Stimulated activated naive CD4-positive, alpha-beta T cell treated with Interleukin-2 at 50 U/mL for 16 hours (primary cell): ENCODE measurements at regions not wholly inside any gene's neighbourhood (a gene's known extent, or its start where the extent isn't known, plus 50 kb on each side); places are given as distances from the start of the nearest gene placed in this dataset.
"Not testable (repeated sequence)": the region's sequence is repeated elsewhere in the genome, so short reads cannot be mapped to it uniquely, and the experiment has no call there.

Experiments
- DNase-seq: peaks from one replicate; lab custom pipeline; 2025; lab: John Stamatoyannopoulos, UW

DNA sequence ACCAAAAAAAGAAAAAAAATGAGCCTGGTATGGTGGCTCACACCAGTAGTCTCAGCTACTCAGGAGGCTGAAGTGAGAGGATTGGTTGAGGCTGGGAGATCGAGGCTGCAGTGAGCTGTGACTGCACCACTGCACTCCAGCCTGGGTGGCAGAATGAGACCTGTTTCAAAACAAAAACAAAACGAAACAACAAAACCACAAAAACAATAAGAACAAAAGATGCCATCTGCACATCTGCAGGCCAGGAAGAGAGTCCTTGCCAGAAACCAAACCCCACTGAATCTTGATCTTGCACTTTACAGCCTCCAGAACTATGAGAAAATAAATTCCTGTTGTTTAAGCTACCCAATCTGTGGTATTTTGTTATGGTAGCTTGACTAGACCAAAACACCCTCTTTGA, 207.7 kb downstream of the YTHDC2 start:
- no peak for DNase-seq

DNA sequence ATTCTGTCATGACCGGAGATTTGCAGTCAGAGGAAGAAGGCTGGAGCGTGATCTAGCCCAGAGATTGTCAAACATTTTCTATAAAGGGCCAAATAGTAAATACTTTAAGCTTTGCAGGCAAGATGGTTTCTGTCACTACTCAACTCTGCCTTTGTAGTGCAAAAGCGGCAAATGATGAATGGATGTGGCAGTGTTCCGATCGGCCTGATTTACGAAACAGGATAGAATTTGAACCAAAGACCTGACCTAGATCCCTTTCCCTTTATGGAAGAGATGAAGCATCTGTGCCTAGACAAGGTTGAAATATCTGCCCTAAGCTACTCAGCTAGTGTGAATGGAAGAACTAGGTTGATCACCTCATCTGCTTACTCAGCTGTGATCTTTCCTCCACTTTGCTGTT, 209.5 kb downstream of the YTHDC2 start:
- DNase-seq, result no peak

GRCh38 chr5:113735751-113736150, 222.3 kb downstream of the YTHDC2 start:
- DNase-seq, result no peak

DNA sequence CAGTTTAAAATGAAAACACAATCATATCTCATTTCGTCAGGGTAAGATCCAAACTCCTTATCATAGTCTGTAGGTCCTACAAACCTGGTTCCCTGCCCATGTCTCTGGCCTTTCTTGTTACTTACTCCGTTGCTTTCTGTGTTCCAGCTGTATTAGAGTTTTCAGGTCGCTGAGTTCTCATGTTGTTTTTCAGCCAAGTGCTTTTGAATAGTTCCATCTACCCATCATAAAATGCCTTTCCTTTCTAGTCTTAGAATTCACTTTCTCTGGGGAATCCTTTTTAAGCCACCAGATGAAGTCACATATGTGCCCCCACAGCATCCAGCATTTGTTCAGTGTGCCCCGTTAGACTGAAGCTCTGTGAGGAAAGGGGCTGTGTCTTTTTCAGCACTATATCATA, 228.7 kb downstream of the YTHDC2 start:
- no peak for DNase-seq

DNA sequence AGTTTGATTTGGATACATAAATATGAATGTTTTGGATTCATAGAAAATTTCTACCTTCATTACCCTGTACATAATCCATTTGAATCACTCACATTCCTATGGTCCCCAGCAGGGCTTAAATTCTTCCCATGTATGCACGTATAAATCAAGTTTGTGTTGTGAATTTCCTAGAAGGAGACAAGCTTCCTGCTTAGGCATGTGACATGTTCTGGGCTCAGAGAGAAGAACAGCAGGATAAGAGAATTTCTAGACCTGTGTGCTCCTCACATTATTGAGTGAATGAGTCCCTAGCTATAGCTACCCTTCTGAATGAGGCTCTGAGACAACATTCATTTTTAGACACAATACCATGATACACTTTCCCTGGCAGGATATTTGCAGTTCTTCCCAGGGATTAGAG, 229.1 kb downstream of the YTHDC2 start:
- no peak for DNase-seq

DNA sequence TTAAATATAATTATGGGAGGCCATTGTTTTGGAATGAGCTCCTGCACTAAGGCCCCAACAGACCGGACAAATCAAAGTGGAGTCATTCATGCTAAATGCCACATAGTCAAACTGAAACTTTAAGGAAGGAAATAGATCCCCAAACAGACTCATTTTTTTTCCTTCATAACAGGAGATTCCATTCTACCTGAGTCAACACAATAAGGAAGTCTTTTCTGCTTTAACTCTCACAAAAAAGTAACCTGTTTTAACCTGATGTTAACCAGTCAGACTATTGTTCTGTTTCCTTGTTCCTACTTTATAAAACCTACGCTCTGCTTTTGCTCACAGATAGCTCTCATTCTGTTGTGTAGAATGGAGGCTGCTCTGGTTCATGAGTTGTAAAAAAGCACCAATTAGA, 234.9 kb downstream of the YTHDC2 start:
- no peak for DNase-seq

GRCh38 chr5:113749334-113749733, 235.8 kb downstream of the YTHDC2 start:
- no peak for DNase-seq

- DNase-seq, result not testable (repeated sequence)
Observed at GRCh38 chr5:113753182-113753581, 239.7 kb downstream of the YTHDC2 start.

- DNase-seq, result no peak
Observed at GRCh38 chr5:113755516-113755915, 242.0 kb downstream of the YTHDC2 start.

- DNase-seq, result no peak
Observed at GRCh38 chr5:113757508-113757907, 244.0 kb downstream of the YTHDC2 start.

DNA sequence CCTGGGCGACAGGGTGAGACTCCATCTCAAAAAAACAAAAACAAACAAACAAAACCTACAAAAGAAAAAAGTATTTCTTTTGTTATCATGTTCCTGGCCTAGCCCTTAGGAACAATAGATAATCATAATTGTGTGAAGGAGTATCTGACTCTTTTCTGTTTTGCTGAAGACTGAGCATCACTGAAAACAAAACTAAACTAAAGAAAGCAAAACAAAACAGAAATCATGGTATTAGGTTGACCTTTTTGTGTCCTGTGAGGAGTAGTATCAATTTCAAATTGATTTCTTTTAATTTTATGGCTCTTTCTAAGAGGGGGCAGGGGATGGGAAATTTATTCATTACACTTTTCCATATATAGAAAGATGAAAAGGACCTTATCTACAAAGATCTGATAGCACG, 246.0 kb downstream of the YTHDC2 start:
- DNase-seq, result no peak

DNA sequence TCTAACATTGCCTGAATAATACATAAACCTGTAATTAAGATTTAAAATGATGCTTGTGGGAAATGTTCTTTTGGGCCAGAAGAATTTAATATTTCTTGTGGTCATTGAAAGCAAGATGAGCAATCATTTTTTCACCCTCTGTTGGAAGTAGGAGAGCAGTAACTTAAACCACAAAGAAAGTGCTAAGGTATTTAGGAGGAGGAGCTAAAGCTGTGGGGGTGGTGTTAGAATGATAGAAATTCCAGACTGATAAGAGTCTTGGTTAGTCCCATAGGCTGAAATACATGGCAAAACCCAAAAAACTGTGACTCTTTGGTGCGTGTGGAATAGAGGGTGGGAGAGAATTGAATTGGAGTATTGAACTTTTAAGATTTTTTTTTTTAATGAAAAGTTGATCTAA, 247.0 kb downstream of the YTHDC2 start:
- DNase-seq, result no peak

- DNase-seq, result no peak
Observed at GRCh38 chr5:113761594-113761993, 248.1 kb downstream of the YTHDC2 start.

DNA sequence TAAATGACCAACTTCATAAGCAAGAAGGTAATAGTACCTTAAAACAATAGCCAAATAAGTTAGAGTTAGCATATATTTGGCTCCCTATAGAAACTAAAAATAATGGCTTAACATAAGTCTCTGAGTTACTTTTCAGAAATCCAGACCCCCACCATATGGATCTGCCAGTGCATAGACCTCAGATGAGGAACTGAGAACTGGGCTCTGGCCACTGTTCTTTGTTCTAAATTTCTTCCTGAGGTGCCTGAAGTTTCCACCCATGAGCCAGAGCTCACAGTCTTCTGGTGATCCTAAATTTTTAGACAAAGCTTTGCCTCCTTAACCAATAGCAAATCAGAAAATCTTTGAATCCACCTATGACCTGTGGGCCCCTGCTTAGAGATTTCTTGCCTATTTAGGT, 250.9 kb downstream of the YTHDC2 start:
- DNase-seq, result no peak

GRCh38 chr5:113766827-113767226, 253.3 kb downstream of the YTHDC2 start:
- not testable (repeated sequence) for DNase-seq

DNA sequence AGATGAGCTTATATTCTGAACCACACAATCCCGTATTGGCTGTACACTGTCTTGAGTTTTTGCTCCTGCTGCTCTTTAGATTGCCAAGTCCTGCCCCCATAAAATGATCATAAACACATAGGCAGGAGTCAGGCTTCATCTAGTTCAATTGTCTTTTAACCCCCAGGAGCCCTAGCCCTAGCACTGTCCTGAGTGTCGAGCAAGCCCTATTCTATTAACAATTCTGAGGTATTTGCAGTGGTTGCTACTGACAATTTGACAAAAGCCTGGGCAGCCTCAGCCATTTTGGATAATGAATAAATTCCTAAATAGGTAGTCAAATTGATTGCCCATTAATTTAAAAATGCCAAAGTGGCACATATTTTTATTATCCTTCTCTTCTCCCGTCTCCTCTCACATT, 257.2 kb downstream of the YTHDC2 start:
- no peak for DNase-seq

DNA sequence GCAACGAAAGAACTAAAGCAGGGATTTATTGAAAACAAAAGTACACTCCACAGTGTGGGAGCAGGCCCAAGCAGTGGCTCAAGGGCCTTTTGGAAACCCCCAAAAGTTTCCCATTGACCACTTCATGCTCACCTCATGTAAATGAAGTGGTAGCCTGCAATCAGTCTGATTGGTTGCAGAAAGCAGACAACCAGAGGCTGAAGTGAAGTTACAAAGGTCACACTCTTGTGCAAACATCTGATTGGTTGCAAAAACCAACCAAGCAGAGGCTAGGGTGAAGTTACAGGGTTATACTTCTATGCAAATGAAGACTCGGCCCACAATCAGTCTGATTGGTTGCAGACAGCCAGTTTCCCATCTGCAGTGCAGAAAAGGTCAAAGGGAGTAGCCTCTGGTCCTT, 258.0 kb downstream of the YTHDC2 start:
- no peak for DNase-seq

GRCh38 chr5:113776168-113776567, 262.7 kb downstream of the YTHDC2 start:
- DNase-seq, result no peak

- no peak for DNase-seq
Observed at GRCh38 chr5:113776832-113777525, 263.5 kb downstream of the YTHDC2 start.

- no peak for DNase-seq
Observed at GRCh38 chr5:113778147-113778546, 264.7 kb downstream of the YTHDC2 start.

- no peak for DNase-seq
Observed at GRCh38 chr5:113788141-113788655, 274.7 kb downstream of the YTHDC2 start.

- DNase-seq, result no peak
Observed at GRCh38 chr5:113789769-113790168, 276.3 kb downstream of the YTHDC2 start.

DNA sequence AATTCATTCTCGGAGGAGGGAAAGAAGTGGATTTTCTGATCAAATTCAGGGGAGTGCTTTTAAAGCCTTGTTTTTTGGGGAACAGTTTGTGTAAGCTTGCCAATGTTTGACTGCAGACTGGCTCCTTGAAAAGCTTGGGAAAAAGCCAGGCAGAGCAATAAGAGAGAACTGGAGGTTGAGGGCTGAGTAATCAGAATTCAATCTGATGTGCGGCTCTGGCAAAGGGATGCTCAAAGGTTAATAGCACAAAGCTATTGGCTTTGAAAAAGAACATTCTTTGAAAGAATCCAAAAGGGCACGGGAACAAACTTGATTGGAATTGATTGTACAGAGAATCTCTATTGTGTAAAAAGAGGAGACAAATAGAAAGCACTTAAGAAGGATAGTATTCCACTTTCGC, 279.3 kb downstream of the YTHDC2 start:
- DNase-seq, result no peak

GRCh38 chr5:113794981-113795380, 281.5 kb downstream of the YTHDC2 start:
- DNase-seq, result no peak
